Peyer's patch (tissue), 4 donors: ENCODE measurements at regions not wholly inside any gene's neighbourhood (a gene's known extent, or its start where the extent isn't known, plus 50 kb on each side); places are given as distances from the start of the nearest gene placed in this dataset.
"Not testable (repeated sequence)": the region's sequence is repeated elsewhere in the genome, so short reads cannot be mapped to it uniquely, and the experiment has no call there.

Source experiments
- DNase-seq, 3 donors: peaks; one replicate each; pipeline ENCODE4 v3.0.0-alpha.2; 2017 to 2019
- H3K27ac ChIP-seq, 4 donors: fragments of 200-600 bp; sonication (generic); one replicate each; pipeline ENCODE4 v1.5.1; 2016 to 2019
- H3K27me3 ChIP-seq, 2 donors: fragments of 200-600 bp; sonication (generic); one replicate each; pipeline ENCODE4 v1.5.1; 2019
- H3K36me3 ChIP-seq, 3 donors: fragments of 200-600 bp; sonication (generic); one replicate each; pipeline ENCODE4 v1.5.1; 2016 to 2019
- H3K4me1 ChIP-seq, 4 donors: fragments of 200-600 bp; sonication (generic); one replicate each; pipeline ENCODE4 v1.5.1; 2016 to 2019
- H3K4me3 ChIP-seq, 4 donors: fragments of 200-600 bp; sonication (generic); 1 replicate in 3 of 4; 2 replicates in 1 of 4; pipeline ENCODE4 v1.5.1; 2016 to 2019; ENCODE audit warnings: mild to moderate bottlenecking in 1 of 4
- H3K9me3 ChIP-seq, 4 donors: fragments of 200-600 bp; sonication (generic); one replicate each; pipeline ENCODE4 v1.5.1; 2016 to 2019; ENCODE audit warnings: mild to moderate bottlenecking in 1 of 4
- CTCF ChIP-seq, 6 experiments: fragments of 450-650 bp in 4 of 6; fragments of 200-600 bp in 2 of 6; sonication (generic) in 1 of 6; IDR thresholded peaks; one replicate each; pipeline ENCODE4 v1.5.1; 2017 to 2019; ENCODE audit warnings: antibody characterized with exemption in 6 of 6, mild to moderate bottlenecking in 3 of 6, moderate library complexity in 1 of 6
- POLR2A ChIP-seq, 2 donors: fragments of 450-650 bp; IDR thresholded peaks; one replicate each; pipeline ENCODE4 v1.5.1; 2017; ENCODE audit warnings: antibody characterized with exemption in 2 of 2, mild to moderate bottlenecking in 2 of 2, moderate library complexity in 2 of 2

- Histone ChIP-seq H3K36me3 (no peaks in the 10 kb centered on the region), H3K9me3 (no peaks in the 10 kb centered on the region), H3K27me3 (no peaks in the 10 kb centered on the region), H3K4me3 (no peak overlapping the region), H3K27ac (no peak overlapping the region), H3K4me1 (no peaks in the 10 kb centered on the region)
- no peak for DNase-seq
- TF ChIP-seq POLR2A (IDR thresholded peaks at IDR 0.05) (no peak), CTCF (IDR thresholded peaks at IDR 0.05) (no peak)
Observed at GRCh38 chr4:33989820-33990443, 2254.4 kb downstream of the ARAP2 start.

GRCh38 chr4:33996075-33996718 is 2248.1 kb downstream of the ARAP2 start:
- Histone ChIP-seq H3K36me3 (no peaks in the 10 kb centered on the region), H3K9me3 (no peaks in the 10 kb centered on the region), H3K27me3 (no peaks in the 10 kb centered on the region), H3K4me1 (no peaks in the 10 kb centered on the region), H3K27ac (no peak overlapping the region), H3K4me3 (no peak overlapping the region)
- TF ChIP-seq CTCF (IDR thresholded peaks at IDR 0.05): no peak
- TF ChIP-seq POLR2A (IDR thresholded peaks at IDR 0.05): no peak
- DNase-seq: no peak

- Histone ChIP-seq H3K4me1 (no peaks in the 10 kb centered on the region), H3K36me3 (no peaks in the 10 kb centered on the region), H3K27ac (no peak overlapping the region), H3K27me3 (no peaks in the 10 kb centered on the region), H3K4me3 (no peak overlapping the region), H3K9me3 (no peaks in the 10 kb centered on the region)
- DNase-seq: no peak
- no peak for TF ChIP-seq POLR2A (IDR thresholded peaks at IDR 0.05)
- TF ChIP-seq CTCF (IDR thresholded peaks at IDR 0.05): no peak
Observed at GRCh38 chr4:33998291-33998690, 2246.0 kb downstream of the ARAP2 start.

GRCh38 chr4:34000356-34000755 is 2244.0 kb downstream of the ARAP2 start:
- DNase-seq: no peak
- no peak overlapping the region for H3K4me3 ChIP-seq
- H3K27ac ChIP-seq: no peak overlapping the region
- H3K36me3 ChIP-seq: no peaks in the 10 kb centered on the region
- no peaks in the 10 kb centered on the region for H3K9me3 ChIP-seq
- H3K27me3 ChIP-seq: no peaks in the 10 kb centered on the region
- TF ChIP-seq POLR2A (IDR thresholded peaks at IDR 0.05) (no peak), CTCF (IDR thresholded peaks at IDR 0.05) (no peak)
- H3K4me1 ChIP-seq: no peaks in the 10 kb centered on the region

- DNase-seq: not testable (repeated sequence)
Observed at GRCh38 chr4:34006540-34006939, 2237.8 kb downstream of the ARAP2 start.

GRCh38 chr4:34009951-34010350 is 2234.4 kb downstream of the ARAP2 start:
- TF ChIP-seq POLR2A (IDR thresholded peaks at IDR 0.05): no peak
- no peaks in the 10 kb centered on the region for H3K4me1 ChIP-seq
- no peaks in the 10 kb centered on the region for H3K36me3 ChIP-seq
- H3K9me3 ChIP-seq: no peaks in the 10 kb centered on the region
- DNase-seq: no peak
- H3K4me3 ChIP-seq: no peak overlapping the region
- H3K27ac ChIP-seq: no peak overlapping the region
- no peaks in the 10 kb centered on the region for H3K27me3 ChIP-seq

More at GRCh38 chr4:34006540-34006939, 2237.8 kb downstream of the ARAP2 start:
- not testable (repeated sequence) for H3K9me3 ChIP-seq, H3K27ac ChIP-seq, H3K36me3 ChIP-seq, H3K4me3 ChIP-seq, H3K27me3 ChIP-seq, H3K4me1 ChIP-seq
